ENCODE measurements at regions not wholly inside any gene's neighbourhood (a gene's known extent, or its start where the extent isn't known, plus 50 kb on each side); places are given as distances from the start of the nearest gene placed in this dataset.

GRCh38 chr9:100739208-100739607 is 161.3 kb downstream of the CAVIN4 start:
- TF ChIP-seq CTCF (IDR thresholded peaks at IDR 0.05), result no peak
- no peak for TF ChIP-seq POLR2A (IDR thresholded peaks at IDR 0.05)

All from heart left ventricle (tissue), 13 donors.